ENCODE measurements at regions not wholly inside any gene's neighbourhood (a gene's known extent, or its start where the extent isn't known, plus 50 kb on each side); places are given as distances from the start of the nearest gene placed in this dataset.

GRCh38 chr12:24679126-24679525 is 269.8 kb downstream of the BCAT1 start:
- Histone ChIP-seq H4K8ac (ENCODE audit: low read depth in 2 of 2, low read length in 2 of 2) (no peak overlapping the region), H2BK20ac (ENCODE audit: low read depth, low read length) (no peak overlapping the region), H3K9ac (ENCODE audit: low read depth, low read length) (no peak overlapping the region), H3K23ac (ENCODE audit: low read depth, low read length) (no peak overlapping the region), H4K91ac (ENCODE audit: insufficient read depth, low read depth, low read length) (no peak overlapping the region), H3K4me1 (ENCODE audit: control insufficient read depth, insufficient read depth, low read length) (no peaks in the 10 kb centered on the region; the same call in 1 of the 2 replicates), H2AK5ac (ENCODE audit: low read depth, low read length) (no peak overlapping the region), H3K36me3 (ENCODE audit: control insufficient read depth, insufficient read depth, low read length) (no peaks in the 10 kb centered on the region), H3K27ac (ENCODE audit: insufficient read depth, low read length) (no peak overlapping the region), H3K4ac (ENCODE audit: low read depth, low read length) (no peak overlapping the region), H4K20me1 (ENCODE audit: insufficient read depth, low read length) (no peaks in the 10 kb centered on the region), H4K5ac (ENCODE audit: low read depth, low read length) (no peak overlapping the region), H3K4me2 (ENCODE audit: low read depth, low read length) (no peak overlapping the region), H2BK120ac (ENCODE audit: low read depth, low read length) (no peak overlapping the region), H3K9me1 (ENCODE audit: insufficient read depth, low read length) (no peaks in the 10 kb centered on the region), H2BK15ac (ENCODE audit: low read depth, low read length) (no peak overlapping the region), H3K79me1 (ENCODE audit: low read depth in 1 of 2, low read length in 2 of 2) (no peaks in the 10 kb centered on the region), H2BK5ac (ENCODE audit: low read depth, low read length, poor library complexity, severe bottlenecking) (no peak overlapping the region), H3K14ac (replicated peaks; ENCODE audit: low read depth, low read length) (no peak overlapping the region), H3K27me3 (ENCODE audit: control insufficient read depth, insufficient read depth, low read length) (no peaks in the 10 kb centered on the region), H3K9me3 (ENCODE audit: control insufficient read depth, insufficient read depth, low read length) (no peaks in the 10 kb centered on the region), H2AK9ac (replicated peaks; ENCODE audit: low read depth, low read length, poor library complexity) (no peak overlapping the region), H3K4me3 (ENCODE audit: insufficient read depth, low read depth, low read length) (no peak overlapping the region), H3K56ac (ENCODE audit: extremely low read depth, insufficient read depth, low read length) (no peak overlapping the region), H2AFZ (replicated peaks; ENCODE audit: low read length, poor library complexity) (peak overlapping the region; percentile 26), H3K18ac (ENCODE audit: low read depth, low read length) (no peak overlapping the region)
- ATAC-seq (ENCODE audit: low read depth), result peak; percentile 59; the same call in 1 of the 2 replicates
- ChIA-PET POLR2A (ENCODE audit: unreplicated experiment) (no interaction called here), CTCF (no interaction called here)
- DNase-seq, result peak; percentile 40
- in situ Hi-C loops (cut with MboI; ENCODE audit: low sequenced_read_pairs) (no loop called here), intact Hi-C loops (cut with micrococcal nuclease) (no loop called here), dilution Hi-C loops (cut with HindIII; ENCODE audit: low sequenced_read_pairs, unreplicated experiment) (no loop called here)
- no CpG with 5 or more reads among the region's 3 CpGs for WGBS, 2 experiments (ENCODE audit: extremely low coverage in 2 of 2, insufficient read length in 1 of 2)
- no peak for TF ChIP-seq ELK1 (IDR thresholded peaks at IDR 0.05; ENCODE audit: borderline replicate concordance, low read depth, low read length)
- peak; percentile 94 for TF ChIP-seq CEBPB (IDR thresholded peaks at IDR 0.05; ENCODE audit: low read depth, low read length)
- BruUV-seq (replicated peaks), result no TSS peak

Data from IMR-90 (cell line).